Left forelimb (tissue), 1 donor: ENCODE measurements at regions not wholly inside any gene's neighbourhood (a gene's known extent, or its start where the extent isn't known, plus 50 kb on each side); places are given as distances from the start of the nearest gene placed in this dataset.

Experiments
- DNase-seq: peaks from one replicate; pipeline ENCODE4 v3.0.0-alpha.2; 2018; ENCODE audit warnings: low spot score

DNA sequence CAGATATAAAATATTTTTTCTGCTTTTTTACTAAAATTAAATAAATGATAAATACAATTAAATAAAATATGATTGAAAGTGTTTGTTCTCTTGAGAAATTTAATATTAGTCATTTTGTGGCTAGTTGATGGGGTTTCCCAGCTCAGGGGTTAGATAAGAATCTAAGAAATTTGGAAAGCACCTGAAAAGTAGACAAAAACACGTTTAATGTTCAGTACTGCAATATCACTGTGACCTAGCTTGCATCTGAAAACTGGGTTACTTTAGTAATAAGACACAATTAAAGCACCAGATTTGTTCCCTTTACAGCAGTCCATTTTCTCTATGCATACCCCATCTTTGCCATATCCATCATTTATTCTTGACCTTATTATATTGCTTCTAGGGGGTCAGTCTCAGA is 1454.8 kb upstream of the SPRY2 start:
- DNase-seq = no peak

DNA sequence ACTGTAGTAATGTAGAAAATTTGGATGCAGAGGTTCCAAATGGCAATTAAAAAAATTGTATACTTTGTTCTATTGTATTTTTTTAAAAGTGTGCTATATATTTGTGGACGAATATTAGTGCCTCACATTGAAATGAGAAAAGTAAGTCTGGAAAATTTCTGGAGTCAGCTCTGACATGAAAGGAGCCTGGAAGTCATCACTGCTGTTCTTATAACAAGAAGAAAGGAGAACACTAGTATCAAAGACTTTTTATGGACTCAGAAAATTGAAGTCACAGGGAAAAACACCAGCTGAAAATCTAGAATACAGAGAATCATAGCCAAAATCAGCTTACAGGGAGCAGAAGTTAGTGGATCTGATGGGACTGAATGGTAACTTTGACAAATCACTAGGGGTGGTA is 1450.7 kb upstream of the SPRY2 start:
- no peak for DNase-seq

GRCh38 chr13:81781471-81781870 is 1440.5 kb upstream of the SPRY2 start:
- no peak for DNase-seq

GRCh38 chr13:81779876-81780275 is 1439.0 kb upstream of the SPRY2 start:
- no peak for DNase-seq

DNA sequence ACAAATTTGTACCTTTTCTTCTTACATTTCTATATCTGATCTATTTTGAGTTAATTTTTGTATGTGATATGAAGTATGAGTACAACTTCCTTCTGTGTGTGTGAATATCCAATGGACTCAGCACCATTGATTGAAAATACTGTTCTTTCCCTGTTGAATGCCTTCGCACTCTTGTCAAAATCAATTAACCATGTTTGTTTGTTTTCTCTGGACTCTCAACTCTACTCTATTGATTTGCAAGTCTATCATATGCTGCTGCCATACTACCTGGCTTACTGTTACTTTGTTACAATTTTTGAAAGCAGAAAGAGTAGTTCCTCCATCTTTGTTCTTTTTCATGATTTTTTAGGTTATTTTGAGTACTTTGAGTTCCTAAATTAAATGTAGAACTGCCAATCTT is 1437.4 kb upstream of the SPRY2 start:
- no peak for DNase-seq

GRCh38 chr13:81773263-81773662 is 1432.3 kb upstream of the SPRY2 start:
- DNase-seq = no peak

- no peak for DNase-seq
These were observed 1431.0 kb upstream of the SPRY2 start for GRCh38 chr13:81771951-81772350.

- DNase-seq = no peak
These were observed 1430.1 kb upstream of the SPRY2 start for GRCh38 chr13:81770868-81771505.

DNA sequence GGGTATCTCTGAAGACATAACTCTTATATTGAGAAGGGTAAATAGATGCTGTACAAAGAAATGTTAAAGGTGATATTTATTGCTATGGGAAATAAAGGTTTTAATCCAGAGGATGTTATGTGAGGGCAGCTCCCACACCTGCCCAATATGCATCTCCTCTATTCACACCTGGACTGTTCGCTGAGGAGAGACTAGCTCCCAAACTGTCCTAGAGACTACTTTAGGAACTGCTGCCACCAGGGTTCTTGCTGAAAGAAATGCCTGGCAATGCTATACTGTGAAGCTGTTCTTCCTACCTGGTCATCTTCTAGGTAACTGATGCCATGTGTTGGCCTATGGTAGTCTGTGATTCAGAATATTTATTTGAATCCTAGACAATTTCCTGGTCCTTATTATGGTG is 1421.5 kb upstream of the SPRY2 start:
- DNase-seq = no peak

DNA sequence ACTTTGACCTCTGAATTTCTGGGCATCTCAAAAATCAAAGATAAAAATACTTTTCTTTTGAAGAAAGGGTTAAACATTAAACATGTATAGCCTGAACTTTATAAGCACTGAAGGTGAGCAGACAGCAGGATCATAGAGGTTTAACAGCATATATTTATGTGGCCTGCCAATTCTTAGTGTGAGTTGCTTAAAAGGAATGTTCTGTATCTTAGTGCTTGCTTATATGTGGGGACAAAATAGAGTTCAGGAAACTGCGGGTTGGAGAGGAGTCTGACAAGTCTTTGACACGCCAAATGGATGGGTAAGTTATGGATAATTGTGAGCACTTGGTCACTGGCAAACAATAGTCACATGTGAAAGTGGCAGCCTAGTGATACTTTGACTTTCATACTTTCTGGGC is 1419.4 kb upstream of the SPRY2 start:
- no peak for DNase-seq

DNA sequence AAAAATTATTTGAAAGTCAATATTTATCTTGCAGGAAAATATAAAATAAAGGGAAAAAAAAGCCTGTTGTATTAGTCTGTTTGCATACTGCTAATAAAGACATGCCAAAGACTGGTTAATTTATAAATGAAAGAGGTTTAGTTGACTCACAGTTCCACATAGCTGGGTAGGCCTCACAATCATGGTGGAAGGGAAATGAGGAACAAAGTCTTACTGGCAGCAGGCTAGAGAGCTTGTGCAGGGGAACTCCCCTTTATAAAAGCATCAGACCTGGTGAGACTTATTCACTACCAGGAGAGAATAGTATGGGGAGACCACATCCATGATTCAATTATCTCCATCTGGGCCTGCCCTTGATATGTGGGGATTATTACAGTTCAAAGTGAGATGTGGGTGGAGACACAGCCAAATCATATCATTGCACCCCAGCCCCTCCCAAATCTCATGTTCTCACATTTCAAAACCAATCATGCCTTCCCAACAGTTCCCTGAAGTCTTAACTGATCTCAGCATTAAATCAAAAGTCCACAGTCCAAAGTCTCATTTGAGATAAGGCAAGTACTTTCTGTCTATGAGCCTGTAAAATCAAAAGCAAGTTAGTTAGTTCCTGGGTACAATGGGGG is 1416.5 kb upstream of the SPRY2 start:
- DNase-seq = no peak

DNA sequence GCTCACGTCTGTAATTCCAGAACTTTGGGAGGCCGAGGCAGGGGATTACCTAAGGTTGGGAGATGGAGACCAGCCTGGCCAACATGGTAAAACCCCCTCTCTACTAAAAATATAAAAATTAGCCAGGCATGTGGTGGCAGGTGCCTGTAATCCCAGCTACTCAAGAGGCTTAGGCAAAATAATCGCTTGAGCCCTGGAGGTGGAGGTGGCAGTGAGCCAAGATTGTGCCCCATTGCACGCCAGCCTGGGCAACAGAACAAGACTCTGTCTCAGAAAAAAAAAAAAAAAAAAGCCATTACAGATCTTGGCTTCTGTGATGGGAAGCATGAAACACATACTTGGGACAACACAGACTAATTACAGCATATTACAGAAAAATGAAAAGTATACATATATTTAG is 1404.5 kb upstream of the SPRY2 start:
- no peak for DNase-seq

- DNase-seq = no peak
These were observed 1397.4 kb upstream of the SPRY2 start for GRCh38 chr13:81738364-81738763.

GRCh38 chr13:81726037-81726726 is 1385.3 kb upstream of the SPRY2 start:
- DNase-seq = no peak

DNA sequence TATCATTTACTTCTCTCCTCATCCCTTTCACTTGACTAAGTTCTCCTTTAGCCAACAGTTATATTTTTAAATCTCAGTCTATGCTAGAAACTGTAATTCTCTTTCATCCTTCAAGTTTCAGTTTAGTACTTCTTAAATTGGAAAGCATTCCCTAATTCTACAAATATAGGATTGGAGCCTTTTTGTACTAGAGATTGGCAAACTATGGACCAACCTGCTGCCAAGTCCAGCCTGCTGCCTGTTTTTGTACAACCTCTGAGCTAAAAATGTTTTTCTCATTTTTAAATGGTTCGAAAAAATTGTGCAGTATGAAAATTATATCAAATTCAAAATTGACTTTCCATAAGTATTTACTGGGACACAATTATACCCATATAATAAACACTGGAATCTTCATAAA is 1381.5 kb upstream of the SPRY2 start:
- no peak for DNase-seq

GRCh38 chr13:81721400-81721799 is 1380.5 kb upstream of the SPRY2 start:
- no peak for DNase-seq

DNA sequence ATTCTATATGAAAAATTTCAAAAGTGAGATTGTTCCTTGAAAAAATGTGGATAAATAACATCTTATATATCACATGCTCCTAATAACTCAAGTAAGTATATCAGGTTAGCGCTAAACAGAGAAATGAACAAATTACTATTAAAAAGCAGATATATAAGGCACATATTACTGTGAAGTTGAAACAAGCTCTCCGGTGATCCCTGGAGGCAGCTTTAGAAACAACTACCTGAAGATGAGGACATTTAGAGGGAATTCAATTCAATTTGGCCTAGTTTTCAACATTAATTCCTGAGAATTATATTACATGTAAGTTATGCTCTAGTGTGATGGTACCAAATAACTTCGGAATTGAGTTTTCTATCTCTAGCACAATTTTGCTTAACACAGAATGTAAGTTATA is 1373.6 kb upstream of the SPRY2 start:
- no peak for DNase-seq

- no peak for DNase-seq
These were observed 1372.3 kb upstream of the SPRY2 start for GRCh38 chr13:81713201-81713600.

GRCh38 chr13:81697826-81698225 is 1356.9 kb upstream of the SPRY2 start:
- no peak for DNase-seq

- DNase-seq = no peak
These were observed 1346.0 kb upstream of the SPRY2 start for GRCh38 chr13:81686877-81687276.

DNA sequence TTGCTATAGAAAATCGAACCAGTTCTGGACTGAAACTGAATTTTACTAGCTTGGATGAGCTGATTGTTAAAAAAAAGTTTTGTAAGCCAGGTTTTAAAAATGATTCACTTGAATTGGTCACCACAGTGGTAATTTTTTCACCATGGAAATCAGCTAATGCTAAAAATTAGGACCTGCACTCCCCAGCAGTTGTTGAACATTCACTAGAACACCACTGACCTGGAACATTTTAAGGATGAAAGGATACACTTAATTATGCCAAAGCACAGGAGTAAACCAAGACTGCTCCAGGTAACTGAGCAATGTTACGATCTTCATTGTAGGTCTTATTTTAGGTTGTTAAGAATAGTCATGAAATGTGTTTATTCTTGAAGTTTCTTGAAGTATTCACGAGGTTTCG is 1342.6 kb upstream of the SPRY2 start:
- DNase-seq = no peak

DNA sequence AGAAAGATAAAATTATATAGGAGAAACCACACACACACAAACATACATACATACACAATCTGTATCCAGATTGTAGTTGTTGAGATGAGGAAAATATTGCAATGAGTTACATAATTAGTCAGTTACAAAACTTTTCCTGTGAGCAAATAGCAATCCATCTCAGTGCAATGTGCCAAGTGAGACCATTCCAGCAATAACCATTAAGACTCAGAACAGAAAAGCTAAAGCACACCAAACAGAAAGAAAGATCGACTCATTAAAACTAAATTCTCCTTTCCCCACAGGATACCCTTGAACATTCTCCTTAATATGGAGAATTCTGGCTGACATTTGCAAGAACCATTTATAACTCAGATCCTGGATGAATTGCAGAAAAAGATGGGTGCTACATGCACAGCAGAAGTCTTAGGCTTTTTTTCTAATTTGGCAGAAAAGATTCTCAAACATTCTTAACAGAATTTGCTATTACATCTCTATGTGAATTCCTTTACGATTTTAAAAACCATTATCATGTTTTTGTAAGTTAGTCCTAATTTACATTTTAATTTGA is 1341.2 kb upstream of the SPRY2 start:
- no peak for DNase-seq

DNA sequence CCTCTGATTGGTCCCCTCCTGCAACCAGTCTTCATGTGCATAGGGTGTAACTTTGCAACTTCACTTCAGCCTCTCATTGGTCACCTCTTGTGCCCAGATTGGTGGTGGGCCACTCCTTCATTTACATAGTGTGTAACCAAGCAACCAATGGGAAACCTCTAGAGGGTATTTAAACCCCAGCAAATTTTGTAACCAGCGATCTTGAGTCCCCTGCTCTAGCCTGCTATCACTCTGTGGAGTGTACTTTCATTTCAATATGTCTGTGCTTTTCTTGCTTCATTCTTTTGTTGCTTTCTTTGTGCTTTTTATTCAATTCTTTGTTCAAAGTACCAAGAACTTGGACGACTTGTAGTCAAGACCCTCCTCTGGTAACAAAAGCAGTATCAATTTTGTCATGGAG is 1336.9 kb upstream of the SPRY2 start:
- DNase-seq = no peak
